ENCODE measurements at regions not wholly inside any gene's neighbourhood (a gene's known extent, or its start where the extent isn't known, plus 50 kb on each side); places are given as distances from the start of the nearest gene placed in this dataset.

GRCh38 chr4:12459126-12459525, 1025.0 kb downstream of the RAB28 start:
- Histone ChIP-seq H3K27ac (no peak overlapping the region), H3K4me1 (no peaks in the 10 kb centered on the region), H3K4me3 (no peak overlapping the region), H3K9me3 (no peaks in the 10 kb centered on the region), H3K27me3 (no peaks in the 10 kb centered on the region), H3K36me3 (no peaks in the 10 kb centered on the region)
- TF ChIP-seq POLR2A (IDR thresholded peaks at IDR 0.05) = no peak
- no peak for DNase-seq
- ATAC-seq (ENCODE audit: low FRiP score in 2 of 2) = no peak
- WGBS, 2 donors = 64 to 95% methylated on average over 3 of the region's 3 CpGs

DNA sequence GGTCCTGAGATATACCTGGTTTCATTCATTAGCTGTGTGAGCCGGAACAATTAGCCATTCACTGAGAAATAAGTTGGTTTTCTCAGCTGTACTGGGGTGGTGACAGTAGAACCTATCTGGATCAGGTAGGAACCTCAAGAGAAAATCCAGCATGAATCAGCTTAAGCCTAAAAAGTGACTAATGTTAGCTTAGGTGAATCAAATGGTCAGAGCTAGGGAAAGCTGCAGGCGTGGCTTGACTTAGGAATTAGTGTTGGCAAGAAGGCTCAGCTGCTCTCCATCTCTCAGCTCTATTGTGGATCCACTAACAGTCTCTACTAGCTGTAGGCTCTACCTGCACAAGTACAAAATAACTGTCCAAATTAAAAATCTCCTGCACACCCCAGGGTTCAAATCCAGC, 1025.5 kb downstream of the RAB28 start:
- Histone ChIP-seq H3K27ac (no peak overlapping the region), H3K9me3 (no peaks in the 10 kb centered on the region), H3K4me1 (no peaks in the 10 kb centered on the region), H3K4me3 (no peak overlapping the region), H3K27me3 (no peaks in the 10 kb centered on the region), H3K36me3 (no peaks in the 10 kb centered on the region)
- TF ChIP-seq POLR2A (IDR thresholded peaks at IDR 0.05) (no peak), EP300 (IDR thresholded peaks at IDR 0.05) (no peak), CTCF (IDR thresholded peaks at IDR 0.05) (no peak), POLR2AphosphoS5 (IDR thresholded peaks at IDR 0.05) (no peak)
- DNase-seq = no peak
- no peak for ATAC-seq (ENCODE audit: low FRiP score in 2 of 2)
- WGBS, 2 donors = 90 to 94% methylated on average over 2 of the region's 2 CpGs

GRCh38 chr4:12452291-12452690, 1023.6 kb upstream of the HS3ST1 start:
- DNase-seq = no peak
- H3K9me3 ChIP-seq = peaks cover 2 to 15% (median 5%) of the 10 kb centered on the region in 4 donors
- TF ChIP-seq POLR2AphosphoS5 (IDR thresholded peaks at IDR 0.05) (no peak), CTCF (IDR thresholded peaks at IDR 0.05) (no peak), EP300 (IDR thresholded peaks at IDR 0.05) (no peak), POLR2A (IDR thresholded peaks at IDR 0.05) (no peak)
- no peaks in the 10 kb centered on the region for H3K36me3 ChIP-seq
- H3K4me1 ChIP-seq = no peaks in the 10 kb centered on the region
- H3K27me3 ChIP-seq = no peaks in the 10 kb centered on the region
- WGBS, 2 donors = 73 to 90% methylated on average over 3 of the region's 3 CpGs
- ATAC-seq (ENCODE audit: low FRiP score in 2 of 2) = no peak
- no peak overlapping the region for H3K4me3 ChIP-seq
- no peak overlapping the region for H3K27ac ChIP-seq

- no peaks in the 10 kb centered on the region for H3K36me3 ChIP-seq
These were observed 1018.8 kb upstream of the HS3ST1 start for GRCh38 chr4:12447451-12447850.

DNA sequence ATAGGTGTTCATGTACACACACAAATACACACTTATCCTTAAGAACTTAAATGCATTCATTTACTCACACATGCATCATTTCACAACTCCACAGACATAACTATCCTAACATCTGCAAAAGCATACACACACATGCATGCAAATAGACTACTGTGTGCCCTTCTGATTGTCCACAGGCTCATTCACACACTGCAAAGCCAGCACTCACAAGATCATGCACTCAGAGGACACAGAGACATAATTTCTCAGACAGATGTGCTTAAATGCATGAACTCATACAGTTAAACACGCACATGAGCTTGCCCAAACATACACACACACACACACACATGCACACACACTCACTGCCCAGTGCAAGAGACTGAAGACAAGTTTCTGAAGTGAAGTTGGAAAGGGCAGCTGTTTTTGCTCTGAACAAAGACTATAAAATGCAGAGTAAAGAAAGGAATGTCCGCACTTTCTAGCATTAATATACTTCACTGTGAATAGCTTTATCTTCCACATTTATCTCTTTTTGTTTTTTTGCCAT, 1018.0 kb upstream of the HS3ST1 start:
- 55 to 67% methylated on average over 2 of the region's 2 CpGs for WGBS, 2 donors
- DNase-seq = no peak
- no peak for ATAC-seq (ENCODE audit: low FRiP score in 2 of 2)
- no peak overlapping the region for H3K4me3 ChIP-seq
- TF ChIP-seq POLR2A (IDR thresholded peaks at IDR 0.05) = no peak
- no peak for TF ChIP-seq POLR2AphosphoS5 (IDR thresholded peaks at IDR 0.05)
- TF ChIP-seq EP300 (IDR thresholded peaks at IDR 0.05) = no peak
- no peak for TF ChIP-seq CTCF (IDR thresholded peaks at IDR 0.05)
- peaks cover 2 to 15% (median 5%) of the 10 kb centered on the region in 4 donors for H3K9me3 ChIP-seq
- no peaks in the 10 kb centered on the region for H3K27me3 ChIP-seq
- no peaks in the 10 kb centered on the region for H3K4me1 ChIP-seq
- H3K27ac ChIP-seq = no peak overlapping the region
- H3K36me3 ChIP-seq = no peaks in the 10 kb centered on the region

More at GRCh38 chr4:12447451-12447850, 1018.8 kb upstream of the HS3ST1 start:
- no peak for DNase-seq
- WGBS, 2 donors = 60 to 78% methylated on average over 3 of the region's 3 CpGs
- Histone ChIP-seq H3K4me3 (no peak overlapping the region), H3K9me3 (peaks cover 2 to 15% (median 5%) of the 10 kb centered on the region in 4 donors), H3K27ac (no peak overlapping the region), H3K27me3 (no peaks in the 10 kb centered on the region), H3K4me1 (no peaks in the 10 kb centered on the region)
- ATAC-seq (ENCODE audit: low FRiP score in 2 of 2) = no peak
- TF ChIP-seq POLR2A (IDR thresholded peaks at IDR 0.05) = no peak
- no peak for TF ChIP-seq CTCF (IDR thresholded peaks at IDR 0.05)
- no peak for TF ChIP-seq EP300 (IDR thresholded peaks at IDR 0.05)
- no peak for TF ChIP-seq POLR2AphosphoS5 (IDR thresholded peaks at IDR 0.05)
